Putamen (tissue), 1 donor: ENCODE measurements at regions not wholly inside any gene's neighbourhood (a gene's known extent, or its start where the extent isn't known, plus 50 kb on each side); places are given as distances from the start of the nearest gene placed in this dataset.

Experiments used
- DNase-seq: peaks from one replicate; pipeline ENCODE4 v3.0.0-alpha.2; 2016; ENCODE audit warnings: low spot score

DNA sequence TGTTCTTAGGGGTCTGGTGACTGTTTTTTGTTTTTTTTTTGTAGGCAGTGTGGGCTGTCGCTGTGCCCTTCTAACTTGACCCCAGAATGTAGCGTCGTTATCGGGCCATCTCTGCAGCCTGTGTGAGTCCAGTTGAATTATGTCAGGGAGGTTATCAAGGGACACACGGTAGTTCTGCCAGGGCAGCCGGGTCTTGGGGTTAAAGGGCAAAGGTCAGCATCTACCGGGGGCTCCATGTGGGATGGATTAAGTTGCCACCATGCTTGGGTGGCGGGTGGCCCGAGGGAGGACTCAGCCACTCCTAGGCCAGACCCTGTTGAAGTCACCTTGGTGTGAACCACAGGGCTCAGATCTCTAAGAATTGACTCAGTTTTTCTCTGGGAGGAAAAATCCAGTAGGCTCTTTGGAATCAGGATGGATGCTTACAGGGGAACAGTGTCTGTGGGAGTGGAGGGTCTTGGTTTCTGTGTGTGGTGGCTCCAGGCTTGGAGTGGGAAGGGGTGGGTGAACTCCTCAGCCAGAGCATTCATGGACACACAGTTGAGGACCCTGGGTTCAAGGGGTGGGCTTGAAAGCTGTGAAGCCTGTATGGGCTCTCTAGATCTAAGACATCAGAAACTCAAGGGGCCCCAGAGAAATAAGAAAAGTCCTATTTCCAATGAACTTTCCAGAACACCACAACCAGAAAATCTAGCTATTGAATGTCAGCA is 191.7 kb downstream of the IRF8 start:
- DNase-seq, result no peak

DNA sequence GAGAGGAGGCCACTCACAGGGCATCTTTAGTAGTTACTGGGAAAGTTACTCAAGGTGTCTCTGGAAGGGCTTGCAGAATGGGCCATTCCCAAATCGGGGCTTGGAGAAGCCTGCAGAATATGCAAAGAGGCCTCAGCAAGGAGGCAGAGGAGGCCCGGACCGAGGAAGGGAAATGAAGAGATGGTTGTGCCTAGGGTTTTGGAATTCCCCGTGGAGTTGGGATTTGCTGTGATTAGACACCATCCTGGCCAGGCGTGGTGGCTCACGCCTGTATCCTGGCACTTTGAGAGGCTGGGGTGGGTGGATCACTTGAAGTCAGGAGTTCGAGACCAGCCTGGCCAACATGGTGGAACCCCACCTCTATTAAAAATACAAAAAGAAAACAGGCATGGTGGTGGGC is 193.0 kb downstream of the IRF8 start:
- no peak for DNase-seq

DNA sequence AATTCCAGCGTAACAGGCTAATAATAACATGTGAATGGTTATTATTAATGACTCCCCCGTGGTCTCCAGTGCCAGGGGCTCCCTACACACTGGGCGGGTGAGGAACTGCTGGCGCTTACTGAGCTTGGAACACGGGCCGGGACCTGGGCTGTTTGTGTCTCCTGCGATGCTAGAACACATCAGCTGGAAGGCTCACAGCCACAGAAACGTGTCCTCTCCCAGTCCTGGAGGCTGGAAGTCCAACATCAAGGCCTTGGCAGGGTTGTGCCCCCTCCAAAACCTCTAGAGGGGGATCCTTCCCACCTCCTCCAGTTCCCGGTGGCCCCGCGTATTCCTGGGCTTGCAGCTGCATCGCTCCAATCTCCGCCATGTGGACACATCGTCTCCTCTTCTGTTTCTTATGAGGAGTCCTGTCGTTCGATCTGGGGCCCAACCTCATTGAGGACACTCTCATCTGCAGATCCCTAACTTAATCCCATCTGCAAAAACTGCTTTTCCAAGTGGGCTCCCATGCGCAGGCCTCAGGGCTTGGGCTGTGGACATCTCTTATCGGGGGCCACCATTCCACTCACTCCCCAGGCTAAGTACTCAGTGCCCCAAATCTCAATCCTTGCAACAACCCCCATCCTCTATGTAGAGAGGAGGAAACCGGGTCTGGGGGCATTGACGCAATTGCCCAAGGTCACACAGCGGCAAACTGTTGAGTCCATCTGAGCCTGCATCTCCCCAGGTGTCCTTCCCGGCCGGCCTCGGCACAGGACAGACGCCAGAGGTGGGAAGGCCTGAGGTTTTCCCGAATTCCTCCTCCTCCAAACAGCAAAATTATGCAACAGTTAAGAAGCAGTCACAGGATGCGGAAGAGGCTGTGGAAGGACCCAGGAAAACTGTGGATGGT is 193.9 kb downstream of the IRF8 start:
- no peak for DNase-seq

DNA sequence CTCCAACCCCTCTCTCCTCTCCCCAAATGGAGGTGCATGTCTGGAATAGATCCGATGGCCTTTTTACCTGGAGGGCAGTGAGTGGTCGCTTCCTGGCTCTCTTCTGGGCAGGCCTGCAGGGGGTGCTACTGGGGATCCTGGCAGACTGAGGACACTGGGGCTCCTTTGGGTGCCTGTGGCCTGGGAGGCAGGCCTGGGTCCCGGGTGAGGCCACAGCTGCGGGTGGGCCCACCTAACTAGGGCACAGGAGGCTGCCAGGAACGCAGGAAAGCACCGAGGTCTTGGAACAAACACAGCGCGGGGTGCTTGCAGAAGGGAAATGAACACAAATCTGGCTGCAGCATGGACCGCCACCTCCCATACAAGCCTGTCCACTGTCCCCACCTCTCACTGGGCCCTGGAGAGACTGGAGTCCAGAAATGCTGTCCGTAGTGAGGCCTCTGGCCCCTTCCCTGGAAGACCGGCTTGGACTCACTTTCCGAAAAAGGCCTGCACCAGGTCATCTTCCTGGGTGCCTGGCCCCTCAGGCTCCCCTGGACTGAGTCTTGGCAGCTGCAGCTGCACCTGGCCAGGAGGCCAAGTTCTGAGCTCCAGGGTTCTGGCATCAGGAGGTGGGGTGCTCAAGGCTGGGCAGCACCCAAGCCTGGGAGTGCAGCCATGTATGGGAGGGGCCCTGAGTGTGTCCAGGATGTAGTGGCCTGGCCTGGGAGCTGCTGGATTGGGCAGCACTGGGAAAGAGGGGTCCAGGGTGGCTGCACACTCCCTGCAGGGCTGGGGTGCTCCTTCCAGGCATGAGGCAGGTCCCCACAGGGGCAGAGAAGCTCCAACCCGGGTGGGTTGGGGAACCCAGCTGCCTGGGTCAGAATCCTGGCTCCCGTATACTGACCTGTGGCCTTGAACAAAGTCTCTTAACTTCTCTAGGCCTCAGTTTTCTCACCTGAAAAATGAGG is 195.1 kb downstream of the IRF8 start:
- DNase-seq, result no peak

DNA sequence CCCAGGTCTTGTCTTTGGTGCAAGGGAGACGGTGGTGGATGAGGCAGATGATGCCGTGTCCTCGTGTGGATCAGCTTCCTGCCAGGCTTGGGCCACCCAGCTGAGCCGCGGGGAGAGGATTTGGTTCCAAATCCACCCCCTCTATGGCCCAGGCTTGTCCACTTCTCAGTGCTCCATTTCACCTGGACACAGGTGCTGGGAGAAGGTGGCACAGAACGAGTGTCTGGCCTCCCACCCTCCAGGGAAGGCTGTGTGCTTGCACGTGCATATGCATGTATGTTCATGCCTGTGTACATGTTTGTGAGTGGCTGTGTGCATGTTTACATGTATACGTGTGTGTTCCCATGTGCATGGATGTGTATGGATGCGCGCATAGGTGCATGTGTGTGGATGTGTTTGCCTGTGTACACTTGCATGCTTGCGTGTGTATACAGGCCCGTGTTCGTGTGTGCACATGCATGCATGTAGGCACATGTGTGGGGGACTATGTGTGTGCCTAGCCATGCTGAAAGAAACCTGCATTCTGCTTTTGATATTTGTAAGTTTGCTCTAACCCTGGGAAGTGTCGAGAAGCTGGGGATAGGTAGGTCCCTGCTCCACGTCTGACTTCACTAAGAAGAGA is 196.3 kb downstream of the IRF8 start:
- DNase-seq, result no peak

- no peak for DNase-seq
Observed at GRCh38 chr16:86095906-86096485, 197.0 kb downstream of the IRF8 start.

DNA sequence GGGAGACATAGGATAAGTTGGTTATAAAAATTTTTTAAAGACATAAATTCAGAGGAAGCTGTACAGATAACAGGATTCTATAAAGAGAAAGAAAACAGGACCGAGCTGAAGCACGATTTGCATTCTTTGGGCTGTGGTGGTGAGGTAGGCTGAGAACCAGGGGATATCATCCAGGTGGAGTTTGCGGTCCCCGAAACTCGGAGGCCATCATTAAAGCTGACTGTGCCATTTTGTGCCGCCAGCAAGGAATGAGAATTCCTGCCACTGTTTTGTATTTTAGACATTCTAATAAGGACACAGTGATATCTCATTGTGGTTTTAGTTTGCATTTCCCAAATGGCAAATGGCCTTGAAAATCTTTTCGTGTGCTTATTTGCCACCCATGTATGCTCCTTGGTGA is 197.9 kb downstream of the IRF8 start:
- no peak for DNase-seq

DNA sequence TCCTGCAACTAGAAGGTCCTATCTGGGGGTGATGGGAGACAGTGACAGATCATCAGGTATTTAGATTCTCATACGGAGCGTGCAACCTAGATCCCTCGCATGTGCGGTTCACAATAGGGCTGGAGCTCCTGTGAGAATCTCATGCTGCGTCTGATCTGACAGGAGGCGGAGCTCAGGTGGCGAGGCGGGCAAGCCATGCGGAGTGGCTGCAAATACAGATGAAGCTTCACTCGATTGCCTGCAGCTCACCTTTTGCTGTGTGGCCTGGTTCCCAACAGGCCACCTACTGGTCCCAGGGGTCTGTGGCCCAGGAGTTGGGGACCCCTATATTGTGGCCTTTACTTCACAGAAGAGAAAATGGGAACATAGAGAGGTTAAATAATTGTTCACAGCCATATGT is 200.4 kb downstream of the IRF8 start:
- no peak for DNase-seq

DNA sequence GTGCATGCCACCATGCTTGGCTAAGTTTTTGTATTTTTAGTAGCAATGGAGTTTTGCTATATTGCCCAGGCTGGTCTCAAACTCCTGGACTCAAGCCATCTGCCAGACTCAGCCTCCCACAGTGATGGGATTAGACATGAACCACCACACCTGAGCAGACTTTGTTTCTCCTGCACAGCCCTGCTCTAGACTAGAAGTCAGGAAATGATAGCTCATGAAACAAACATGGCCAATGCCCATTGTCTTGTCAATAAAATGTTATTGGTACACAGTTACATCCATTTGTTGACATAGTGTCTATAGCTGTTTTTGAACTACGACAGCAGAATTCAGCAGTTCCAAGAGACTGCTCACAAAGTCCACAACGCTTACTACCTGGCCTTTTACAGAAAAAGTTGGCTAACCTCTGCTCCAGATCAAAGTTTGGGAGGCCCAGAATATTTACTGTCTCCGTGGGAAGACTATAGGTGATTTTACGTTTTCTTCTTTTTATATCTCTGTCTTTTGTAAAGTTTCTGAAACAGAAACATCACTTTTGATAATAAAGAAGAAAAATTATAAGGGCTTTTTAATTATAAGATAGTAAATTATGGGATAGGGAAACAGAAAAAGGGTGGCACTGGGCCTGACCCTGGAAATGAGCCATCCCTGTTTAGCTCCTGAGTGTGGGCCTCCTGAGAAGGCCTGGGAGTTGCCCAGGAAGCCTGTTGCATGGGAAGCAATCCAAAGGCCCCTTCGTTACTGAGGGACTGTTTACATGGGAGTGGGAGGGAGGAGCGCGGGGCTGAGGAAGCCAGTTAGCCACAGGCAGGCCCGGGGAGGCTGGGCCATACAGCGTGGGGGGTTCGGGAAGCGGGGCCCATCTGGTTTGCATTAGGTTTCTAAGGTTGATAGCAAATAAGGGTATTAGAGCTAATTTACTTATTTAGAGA is 201.5 kb downstream of the IRF8 start:
- DNase-seq, result no peak

- DNase-seq, result no peak
Observed at GRCh38 chr16:86101137-86101896, 202.4 kb downstream of the IRF8 start.

DNA sequence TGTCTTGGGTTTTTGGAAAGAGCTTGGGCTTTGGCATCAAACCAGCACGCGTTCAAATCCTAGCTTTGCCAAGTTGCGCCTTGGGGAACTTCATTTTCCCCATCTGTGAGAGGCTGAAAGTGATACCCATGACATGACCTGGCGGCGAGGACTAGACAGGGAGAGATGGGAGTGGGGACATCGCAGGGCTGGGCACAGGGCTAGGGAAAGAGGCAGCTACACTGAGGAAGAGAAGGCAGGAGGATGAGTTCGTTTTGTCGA is 202.9 kb downstream of the IRF8 start:
- DNase-seq, result no peak

DNA sequence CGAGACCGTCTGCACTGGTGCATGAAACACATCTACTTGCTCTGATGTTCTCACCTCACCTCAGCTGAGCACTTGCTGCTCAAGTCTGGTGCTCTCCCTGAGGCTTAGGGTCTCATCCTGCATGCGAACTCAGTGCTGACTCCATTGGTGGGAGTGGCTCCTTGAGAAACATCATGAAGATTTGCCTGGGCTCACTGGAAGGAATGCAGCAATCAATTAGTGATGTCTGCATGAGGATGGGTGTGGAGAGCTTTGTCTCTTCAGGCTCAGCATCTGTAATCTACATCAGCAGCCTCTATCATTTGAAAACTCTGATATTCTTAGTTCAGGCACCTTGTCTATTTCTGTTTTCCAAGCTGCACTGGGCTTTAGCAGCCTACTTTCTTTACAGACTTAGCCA is 204.4 kb downstream of the IRF8 start:
- DNase-seq, result no peak

DNA sequence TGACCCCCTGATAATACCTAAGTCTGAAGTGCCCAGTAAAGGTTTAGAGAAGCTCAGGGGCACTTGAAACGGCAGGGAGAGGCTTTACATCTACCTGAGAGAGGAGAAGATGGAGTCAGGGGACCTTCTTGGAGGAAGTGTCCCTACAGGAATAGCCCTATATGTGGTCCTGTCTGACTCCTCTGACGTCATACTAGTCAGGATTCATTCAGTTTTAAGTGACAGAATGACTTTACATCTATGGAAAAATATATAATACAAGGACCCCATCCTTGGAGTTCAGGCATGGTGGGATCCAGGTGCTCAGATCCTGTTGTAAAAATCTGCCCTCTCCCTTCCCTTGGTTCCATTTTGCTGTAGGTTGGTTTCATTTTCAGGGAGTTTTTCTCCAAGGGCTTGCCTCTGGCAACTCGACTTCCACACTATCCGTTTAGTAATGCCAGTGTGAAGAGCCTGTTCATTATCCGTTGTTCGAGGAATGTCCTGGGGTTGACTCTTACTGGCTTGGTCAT is 205.6 kb downstream of the IRF8 start:
- DNase-seq, result no peak

GRCh38 chr16:86107215-86107825 is 208.4 kb downstream of the IRF8 start:
- no peak for DNase-seq

DNA sequence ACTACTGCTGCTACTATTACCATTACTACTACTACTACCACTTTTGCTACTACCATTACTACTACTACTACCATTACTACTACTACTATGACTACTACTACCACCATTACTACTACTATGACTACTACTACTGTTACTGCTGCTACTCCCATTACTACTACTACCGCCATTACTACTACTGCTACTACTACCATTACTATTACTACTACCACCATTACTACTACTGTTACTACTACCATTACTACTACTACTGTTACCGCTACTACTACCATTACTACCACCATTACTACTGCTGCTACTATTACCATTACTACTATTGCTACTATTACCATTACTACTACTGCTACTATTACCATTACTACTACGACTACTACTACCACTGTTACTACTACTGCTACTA is 209.1 kb downstream of the IRF8 start:
- DNase-seq, result no peak

DNA sequence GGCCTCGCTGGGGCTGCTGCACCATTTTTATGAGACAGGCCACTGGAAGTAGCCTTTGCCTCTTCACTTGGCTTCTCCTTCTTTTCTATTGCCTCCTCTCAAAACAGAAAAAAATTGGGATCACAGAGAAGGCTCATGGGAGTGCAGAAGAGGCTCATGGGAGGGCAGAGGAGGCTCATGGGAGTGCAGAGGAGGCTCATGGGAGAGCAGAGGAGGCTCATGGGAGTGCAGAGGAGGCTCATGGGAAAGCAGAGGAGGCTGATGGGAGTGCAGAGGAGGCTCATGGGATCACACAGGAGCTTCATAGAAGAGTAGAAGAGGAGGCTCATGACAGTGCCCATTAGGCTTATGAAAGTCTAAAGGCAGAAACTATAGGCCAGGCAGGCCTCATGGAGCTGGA is 211.2 kb downstream of the IRF8 start:
- DNase-seq, result no peak

DNA sequence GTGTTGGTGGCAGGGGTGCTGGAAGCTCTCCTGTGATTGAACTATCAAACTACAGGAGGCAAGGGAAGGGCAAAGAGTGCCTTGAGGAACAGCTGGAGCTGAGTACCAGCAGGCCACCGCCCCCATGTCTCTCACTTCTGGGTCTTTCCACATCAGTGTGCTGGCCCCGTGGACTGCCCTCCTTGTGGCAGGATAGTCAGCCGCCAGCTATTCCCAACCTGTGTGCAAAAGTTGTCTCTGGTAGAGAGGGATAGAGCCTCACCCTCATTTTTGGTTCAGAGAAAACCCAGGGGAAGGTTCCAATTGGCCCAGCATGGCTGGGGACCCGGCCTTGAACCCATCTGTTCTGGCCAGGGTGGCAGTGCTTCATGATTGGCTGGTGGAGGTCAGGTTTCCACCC is 211.8 kb downstream of the IRF8 start:
- no peak for DNase-seq

DNA sequence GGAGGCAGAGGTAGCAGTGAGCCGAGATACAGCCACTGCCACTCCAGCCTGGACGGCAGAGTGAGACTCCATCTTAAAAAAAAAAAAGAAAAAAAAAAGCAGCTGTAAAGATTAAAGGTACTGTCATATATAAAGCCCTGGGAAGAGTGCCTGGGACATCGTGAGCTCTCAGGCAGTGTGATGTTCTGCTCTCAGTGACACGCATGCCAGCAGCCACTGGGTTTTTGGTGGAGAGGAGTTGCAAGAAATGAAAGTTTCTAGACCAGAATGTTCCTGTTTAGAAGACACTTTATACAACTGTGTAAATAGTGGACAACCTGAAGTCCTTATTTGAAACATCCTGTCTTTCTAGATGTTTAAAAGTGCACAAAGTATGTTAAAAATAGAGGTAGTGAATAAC is 213.2 kb downstream of the IRF8 start:
- DNase-seq, result no peak

DNA sequence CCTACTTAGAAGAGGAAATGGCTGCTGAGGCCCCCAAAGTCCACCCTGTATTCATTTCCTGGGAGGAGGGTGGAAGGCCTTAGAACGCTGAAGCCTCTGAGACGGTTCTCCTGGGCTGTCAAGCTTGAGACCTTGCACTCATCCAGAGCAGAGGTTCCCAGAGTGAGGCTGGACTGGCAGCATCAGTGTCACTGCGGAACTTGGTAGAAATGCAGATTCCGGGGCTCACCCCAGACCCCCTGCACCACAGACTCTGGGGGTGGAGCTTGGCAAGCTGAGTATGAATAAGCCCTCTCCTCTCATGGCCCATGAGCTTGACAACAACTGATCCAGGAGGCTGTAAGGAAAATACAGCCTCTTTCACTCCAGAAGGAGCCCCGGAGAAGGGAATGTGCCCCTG is 218.3 kb downstream of the IRF8 start:
- DNase-seq, result no peak
